Neuron (in vitro differentiated cells): ENCODE measurements at regions not wholly inside any gene's neighbourhood (a gene's known extent, or its start where the extent isn't known, plus 50 kb on each side); places are given as distances from the start of the nearest gene placed in this dataset.
A peak's percentile ranks its signal among the peaks of the same experiment; 100 is the strongest.

Source experiments
- H2AFZ ChIP-seq: one replicate; pipeline ENCODE4 v1.6.1; 2013; ENCODE audit warnings: low read depth, mild to moderate bottlenecking, inconsistent platforms, low read length, moderate library complexity
- H3K27me3 ChIP-seq: one replicate; pipeline ENCODE4 v1.6.1; 2013; ENCODE audit warnings: low read length; ENCODE audit not compliant: insufficient read depth
- H3K36me3 ChIP-seq: one replicate; pipeline ENCODE4 v1.6.1; 2013; ENCODE audit warnings: low read length; ENCODE audit not compliant: insufficient read depth
- H3K4me1 ChIP-seq: one replicate; pipeline ENCODE4 v1.6.1; 2013; ENCODE audit warnings: low read length; ENCODE audit not compliant: insufficient read depth
- H3K4me3 ChIP-seq: 2 replicates; pipeline ENCODE4 v1.5.1; 2013; ENCODE audit warnings: mild to moderate bottlenecking, low read length, moderate library complexity
- H3K9me3 ChIP-seq: one replicate; pipeline ENCODE4 v1.6.1; 2013; ENCODE audit warnings: low read length

GRCh38 chr3:128555098-128555825, 62.3 kb upstream of the GATA2 start:
- Histone ChIP-seq H3K36me3 (no peaks in the 10 kb centered on the region), H2AFZ (no peak overlapping the region), H3K27me3 (peaks cover 38% of the 10 kb centered on the region), H3K9me3 (peaks cover 2% of the 10 kb centered on the region), H3K4me3 (no peak overlapping the region), H3K4me1 (no peaks in the 10 kb centered on the region)

DNA sequence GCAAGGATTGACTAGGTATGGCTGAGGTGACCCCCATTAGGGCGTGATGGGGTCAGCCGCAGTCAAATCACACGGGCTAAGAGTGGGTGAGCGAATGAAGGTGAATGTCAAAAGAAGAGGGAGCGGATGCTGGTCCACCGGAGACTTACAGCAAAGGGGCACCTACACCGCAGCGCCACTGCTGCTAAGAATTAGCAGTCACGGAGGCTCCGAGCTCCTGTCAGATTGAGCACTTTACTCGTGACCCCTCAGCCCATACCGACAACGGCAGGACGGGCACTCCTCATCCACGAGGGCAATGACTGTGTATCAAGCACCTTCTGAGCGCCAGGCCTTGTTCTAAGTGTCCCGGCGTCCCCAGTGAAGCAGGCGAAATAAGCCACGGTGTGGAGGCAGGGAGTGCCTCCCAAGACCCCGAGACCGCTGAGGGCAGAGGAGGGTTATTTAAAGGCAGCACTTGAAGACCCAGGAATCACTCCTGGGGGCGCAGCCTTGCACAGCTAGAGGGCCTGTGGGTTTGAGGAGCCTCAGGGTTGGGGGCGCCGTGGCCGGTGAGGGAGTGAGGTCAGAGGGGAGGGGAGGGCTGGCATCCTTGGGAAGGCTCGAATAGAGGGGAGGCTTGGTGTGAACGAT, 61.6 kb upstream of the GATA2 start:
- Histone ChIP-seq H3K27me3 (peaks cover 32% of the 10 kb centered on the region), H2AFZ (no peak overlapping the region), H3K36me3 (no peaks in the 10 kb centered on the region), H3K9me3 (peaks cover 2% of the 10 kb centered on the region), H3K4me3 (no peak overlapping the region), H3K4me1 (no peaks in the 10 kb centered on the region)

- Histone ChIP-seq H2AFZ (no peak overlapping the region), H3K4me3 (no peak overlapping the region), H3K4me1 (peaks cover 4% of the 10 kb centered on the region), H3K27me3 (peaks cover 31% of the 10 kb centered on the region), H3K36me3 (no peaks in the 10 kb centered on the region), H3K9me3 (peaks cover 2% of the 10 kb centered on the region)
Measured at GRCh38 chr3:128554100-128554464, 61.1 kb upstream of the GATA2 start.

DNA sequence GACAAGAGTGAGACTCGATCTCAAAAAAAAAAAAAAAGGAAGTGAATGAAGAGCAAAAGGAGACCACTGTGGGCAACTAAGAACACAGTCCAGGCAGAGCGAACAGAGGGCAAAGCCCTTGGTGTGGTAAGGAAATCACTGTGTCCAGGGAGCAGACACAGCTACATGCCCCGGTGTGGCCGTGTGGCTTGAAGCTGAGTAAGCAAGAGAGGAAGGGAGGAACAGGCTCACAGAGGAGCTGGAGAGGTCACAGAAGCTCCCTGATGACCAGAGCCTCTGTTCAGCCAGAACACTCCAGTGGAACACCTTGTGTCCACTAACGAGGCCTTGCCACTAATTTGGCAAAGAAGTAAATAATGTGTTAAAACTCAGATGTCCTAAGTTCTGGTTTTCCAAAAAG, 60.6 kb upstream of the GATA2 start:
- no peak overlapping the region for H3K4me3 ChIP-seq
- H3K27me3 ChIP-seq = peaks cover 31% of the 10 kb centered on the region
- H3K4me1 ChIP-seq = peaks cover 5% of the 10 kb centered on the region
- no peaks in the 10 kb centered on the region for H3K36me3 ChIP-seq
- peaks cover 2% of the 10 kb centered on the region for H3K9me3 ChIP-seq
- no peak overlapping the region for H2AFZ ChIP-seq

- no peaks in the 10 kb centered on the region for H3K36me3 ChIP-seq
- H3K27me3 ChIP-seq = peaks cover 31% of the 10 kb centered on the region
- H3K4me3 ChIP-seq = no peak overlapping the region
- H3K4me1 ChIP-seq = peaks cover 5% of the 10 kb centered on the region
- H3K9me3 ChIP-seq = peaks cover 2% of the 10 kb centered on the region
- no peak overlapping the region for H2AFZ ChIP-seq
Measured at GRCh38 chr3:128551867-128552266, 58.9 kb upstream of the GATA2 start.

- H3K4me3 ChIP-seq = no peak overlapping the region
- no peak overlapping the region for H2AFZ ChIP-seq
Measured at GRCh38 chr3:128551451-128551850, 58.5 kb upstream of the GATA2 start.

GRCh38 chr3:128550471-128551126, 57.6 kb upstream of the GATA2 start:
- peaks cover 2% of the 10 kb centered on the region for H3K9me3 ChIP-seq
- H3K27me3 ChIP-seq = peaks cover 23% of the 10 kb centered on the region
- peaks cover 5% of the 10 kb centered on the region for H3K4me1 ChIP-seq
- no peaks in the 10 kb centered on the region for H3K36me3 ChIP-seq
- H3K4me3 ChIP-seq = no peak overlapping the region
- no peak overlapping the region for H2AFZ ChIP-seq

More at GRCh38 chr3:128551451-128551850, 58.5 kb upstream of the GATA2 start:
- Histone ChIP-seq H3K36me3 (no peaks in the 10 kb centered on the region), H3K4me1 (peaks cover 5% of the 10 kb centered on the region), H3K27me3 (peaks cover 28% of the 10 kb centered on the region), H3K9me3 (peaks cover 2% of the 10 kb centered on the region)

DNA sequence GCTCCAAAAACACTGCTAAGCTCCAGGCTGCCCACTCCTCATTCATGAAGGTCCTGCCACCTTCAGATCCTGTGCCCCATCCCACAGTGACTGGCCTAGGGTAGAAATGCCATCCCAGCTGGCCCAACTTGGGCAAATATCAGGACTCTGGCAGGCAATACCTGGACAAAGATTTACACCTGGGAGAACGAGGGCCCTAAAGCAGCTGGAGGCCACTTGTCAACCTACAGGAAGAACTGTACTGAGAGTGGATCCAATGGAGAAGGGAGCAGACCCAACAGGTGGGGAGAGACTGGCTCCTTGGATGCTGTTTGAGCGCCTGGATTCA, 57.1 kb upstream of the GATA2 start:
- Histone ChIP-seq H3K4me1 (peaks cover 5% of the 10 kb centered on the region), H2AFZ (no peak overlapping the region), H3K9me3 (peaks cover 2% of the 10 kb centered on the region), H3K27me3 (peaks cover 18% of the 10 kb centered on the region), H3K36me3 (no peaks in the 10 kb centered on the region), H3K4me3 (no peak overlapping the region)

- peaks cover 2% of the 10 kb centered on the region for H3K9me3 ChIP-seq
- H3K4me1 ChIP-seq = peaks cover 5% of the 10 kb centered on the region
- no peak overlapping the region for H3K4me3 ChIP-seq
- H3K27me3 ChIP-seq = peaks cover 12% of the 10 kb centered on the region
- no peaks in the 10 kb centered on the region for H3K36me3 ChIP-seq
- peak overlapping the region; percentile 58 for H2AFZ ChIP-seq
Measured at GRCh38 chr3:128549283-128550112, 56.5 kb upstream of the GATA2 start.

- H2AFZ ChIP-seq = peak overlapping the region; percentile 58
- peaks cover 5% of the 10 kb centered on the region for H3K4me1 ChIP-seq
- no peaks in the 10 kb centered on the region for H3K9me3 ChIP-seq
- H3K4me3 ChIP-seq = no peak overlapping the region
- peaks cover 3% of the 10 kb centered on the region for H3K27me3 ChIP-seq
- H3K36me3 ChIP-seq = no peaks in the 10 kb centered on the region
Measured at GRCh38 chr3:128548426-128549282, 55.7 kb upstream of the GATA2 start.

DNA sequence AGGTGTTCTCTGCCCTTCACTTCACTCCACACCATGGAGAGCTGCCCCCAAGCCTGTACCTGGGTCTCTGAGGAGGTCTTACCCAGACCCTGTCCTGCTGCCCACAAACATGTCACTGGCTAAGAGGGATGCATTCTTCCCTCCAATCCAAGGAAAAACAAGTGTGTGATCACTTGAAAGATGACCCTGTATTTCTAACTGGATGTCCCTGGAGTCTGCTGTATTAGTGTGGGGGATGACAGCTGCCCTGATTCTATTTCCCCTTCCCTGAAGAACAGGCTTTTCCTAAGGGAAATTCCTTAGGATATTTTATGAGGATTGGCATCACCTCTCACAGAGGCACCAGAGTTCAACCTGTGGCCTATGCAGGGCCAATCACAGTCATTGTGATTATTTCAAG, 55.0 kb upstream of the GATA2 start:
- Histone ChIP-seq H3K4me1 (peaks cover 5% of the 10 kb centered on the region), H2AFZ (no peak overlapping the region), H3K27me3 (no peaks in the 10 kb centered on the region), H3K36me3 (no peaks in the 10 kb centered on the region), H3K9me3 (no peaks in the 10 kb centered on the region), H3K4me3 (no peak overlapping the region)

DNA sequence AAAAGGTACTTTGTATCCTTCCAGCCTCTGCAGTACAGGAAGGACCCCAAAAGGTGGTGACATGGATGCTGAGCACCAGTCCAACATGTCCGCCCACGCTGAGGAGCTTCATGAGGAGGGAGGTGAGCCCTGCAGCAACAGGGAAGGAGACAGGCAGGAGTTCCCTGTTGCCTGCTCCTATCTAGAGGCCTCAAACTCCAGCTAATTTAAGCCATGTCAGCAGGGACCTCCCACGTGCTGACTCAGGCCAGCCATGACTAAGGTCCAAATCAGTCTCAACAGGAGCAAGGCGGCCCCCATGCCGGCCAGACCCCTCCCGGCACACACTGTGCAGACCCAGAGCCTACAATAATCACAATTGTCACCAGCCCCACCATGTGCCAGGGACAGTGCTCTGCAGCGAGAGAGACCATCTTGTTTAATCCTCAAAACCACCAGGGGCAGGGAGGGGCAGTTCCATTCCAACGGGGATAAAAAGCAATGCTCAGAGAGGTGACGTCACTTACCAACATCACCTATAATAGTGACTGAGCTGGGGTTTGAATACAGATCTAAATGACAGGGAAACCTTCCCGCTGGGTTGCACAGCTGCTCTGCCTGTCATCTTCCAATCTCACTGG, 54.5 kb upstream of the GATA2 start:
- H3K4me3 ChIP-seq = no peak overlapping the region

More for the DNA sequence above, 54.5 kb upstream of the GATA2 start:
- H3K4me1 ChIP-seq = peaks cover 5% of the 10 kb centered on the region
- no peaks in the 10 kb centered on the region for H3K36me3 ChIP-seq
- no peak overlapping the region for H2AFZ ChIP-seq
- no peaks in the 10 kb centered on the region for H3K27me3 ChIP-seq
- H3K9me3 ChIP-seq = no peaks in the 10 kb centered on the region
